Common myeloid progenitor, CD34-positive (primary cell): ENCODE measurements at regions not wholly inside any gene's neighbourhood (a gene's known extent, or its start where the extent isn't known, plus 50 kb on each side); places are given as distances from the start of the nearest gene placed in this dataset.

Experiments
- CTCF ChIA-PET: fragments of 350-600 bp; sonication (Branson Sonifier 250); formaldehyde crosslinking; loops from one replicate; lab custom pipeline; 2021; ENCODE audit warnings: antibody characterized with exemption; lab: Charles Lee
- POLR2A ChIA-PET: fragments of 350-600 bp; sonication (Branson Sonifier 250); formaldehyde crosslinking; loops from one replicate; lab custom pipeline; 2021; ENCODE audit warnings: antibody characterized with exemption; lab: Charles Lee
- DNase-seq, 3 donors: peaks; one replicate each; pipeline versions ENCODE4 v3.0.0 to v3.0.0-alpha.2; 2013
- H3K27ac ChIP-seq, 2 experiments: 1 replicate in 1 of 2; 2 replicates in 1 of 2; pipeline ENCODE4 v1.7.0; 2013; ENCODE audit warnings: inconsistent platforms in 2 of 2, low read length in 2 of 2, mild to moderate bottlenecking in 2 of 2, low read depth in 1 of 2, moderate library complexity in 1 of 2; ENCODE audit not compliant: severe bottlenecking in 2 of 2, insufficient read depth in 1 of 2, poor library complexity in 1 of 2
- H3K27me3 ChIP-seq, 5 experiments: replicated peaks in 2 of 5; 1 replicate in 3 of 5; 2 replicates in 2 of 5; pipeline versions ENCODE4 v1.6.1 to v1.7.0; 2013; ENCODE audit warnings: low read length in 4 of 5, mild to moderate bottlenecking in 2 of 5, moderate library complexity in 2 of 5, inconsistent platforms in 1 of 5; ENCODE audit not compliant: insufficient read depth in 5 of 5, control insufficient read depth in 4 of 5
- H3K36me3 ChIP-seq, 4 experiments: 1 replicate in 2 of 4; 2 replicates in 2 of 4; pipeline versions ENCODE4 v1.6.1 to v1.7.0; 2013; ENCODE audit warnings: low read length in 3 of 4, control low read depth in 1 of 4, mild to moderate bottlenecking in 1 of 4; ENCODE audit not compliant: control insufficient read depth in 4 of 4, insufficient read depth in 4 of 4
- H3K4me1 ChIP-seq, 4 experiments: 1 replicate in 3 of 4; 2 replicates in 1 of 4; pipeline versions ENCODE4 v1.6.1 to v1.7.1; 2013; ENCODE audit warnings: low read length in 3 of 4, mild to moderate bottlenecking in 3 of 4, control low read depth in 1 of 4, inconsistent platforms in 1 of 4, moderate library complexity in 1 of 4; ENCODE audit not compliant: control insufficient read depth in 4 of 4, insufficient read depth in 4 of 4; ENCODE audit errors: control extremely low read depth in 1 of 4
- H3K4me3 ChIP-seq, 7 experiments: 1 replicate in 4 of 7; 2 replicates in 3 of 7; pipeline versions ENCODE4 v1.5.1 to v1.7.0; 2013; ENCODE audit warnings: mild to moderate bottlenecking in 7 of 7, low read length in 6 of 7, moderate library complexity in 6 of 7, inconsistent platforms in 2 of 7, low read depth in 2 of 7, control low read depth in 1 of 7; ENCODE audit not compliant: insufficient read depth in 4 of 7, control insufficient read depth in 1 of 7; ENCODE audit errors: extremely low read depth in 1 of 7
- H3K9me3 ChIP-seq, 5 experiments: 1 replicate in 4 of 5; 2 replicates in 1 of 5; pipeline versions ENCODE4 v1.6.1 to v1.7.1; 2013; ENCODE audit warnings: low read length in 4 of 5, mild to moderate bottlenecking in 2 of 5, inconsistent platforms in 1 of 5, low read depth in 1 of 5, moderate library complexity in 1 of 5; ENCODE audit not compliant: control insufficient read depth in 4 of 5, insufficient read depth in 2 of 5; ENCODE audit errors: control extremely low read depth in 1 of 5
- WGBS: methylation state at CpG from one replicate; pipeline ENCODE4 v1.1.5; 2013; ENCODE audit not compliant: insufficient coverage; 5-methylcytosine and 5-hydroxymethylcytosine counted together

DNA sequence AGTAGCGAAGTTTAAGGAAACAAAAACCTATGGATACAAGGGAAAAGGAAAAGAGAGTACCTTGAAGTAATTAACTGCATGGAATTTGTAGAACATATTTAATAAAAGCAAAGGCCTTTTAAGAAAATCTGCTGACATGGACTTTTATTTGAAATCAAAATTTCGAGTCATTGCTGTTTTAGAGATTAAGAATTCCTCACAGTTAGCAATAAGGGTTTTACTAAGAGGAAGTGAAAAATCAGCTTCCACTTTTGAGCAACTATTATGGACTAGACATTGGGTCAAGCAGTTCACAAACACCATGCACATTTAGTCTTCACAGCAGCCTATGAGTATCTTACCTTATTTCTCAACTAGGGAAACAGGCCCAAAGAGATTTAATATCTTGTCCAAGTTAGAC lies 876.3 kb downstream of the BCL11A start:
- POLR2A ChIA-PET, result no interaction called here
- no CpG with 5 or more reads among the region's 2 CpGs for WGBS
- Histone ChIP-seq H3K4me3 (no peak overlapping the region), H3K36me3 (no peaks in the 10 kb centered on the region), H3K4me1 (no peaks in the 10 kb centered on the region), H3K9me3 (peaks cover 0 to 6% (median 0%) of the 10 kb centered on the region in 5 experiments), H3K27me3 (no peaks in the 10 kb centered on the region), H3K27ac (no peak overlapping the region)
- peak in 1 of 3 donors; percentile 3 for DNase-seq
- CTCF ChIA-PET, result no interaction called here

GRCh38 chr2:59674100-59674499 lies 879.4 kb downstream of the BCL11A start:
- WGBS, result 100% methylated on average over 1 of the region's 1 CpG
- H3K9me3 ChIP-seq, result no peaks in the 10 kb centered on the region
- H3K36me3 ChIP-seq, result no peaks in the 10 kb centered on the region
- H3K27ac ChIP-seq, result no peak overlapping the region
- POLR2A ChIA-PET, result no interaction called here
- H3K4me3 ChIP-seq, result no peak overlapping the region
- DNase-seq, result no peak
- CTCF ChIA-PET, result no interaction called here
- H3K4me1 ChIP-seq, result no peaks in the 10 kb centered on the region
- H3K27me3 ChIP-seq, result no peaks in the 10 kb centered on the region

DNA sequence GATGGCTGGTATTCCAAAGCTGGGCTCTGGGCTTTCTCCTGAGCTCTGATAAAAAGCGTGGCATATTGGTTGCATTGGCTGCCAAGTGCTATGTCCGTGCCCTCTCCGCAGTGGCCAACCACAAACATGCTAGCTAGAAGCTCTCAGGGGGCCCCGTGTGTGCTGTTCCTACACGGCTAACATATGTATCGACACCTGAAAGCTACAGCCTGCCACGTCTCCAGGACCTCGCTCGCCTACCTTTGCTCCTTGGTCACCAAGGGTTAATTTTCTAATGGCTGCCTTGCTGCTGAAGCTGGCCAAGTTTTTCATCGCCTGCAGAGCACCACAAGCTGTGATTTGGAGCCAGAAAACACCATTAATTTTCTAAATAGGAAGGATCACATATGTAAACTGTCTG lies 888.4 kb downstream of the BCL11A start:
- WGBS, result 96% methylated on average over 9 of the region's 10 CpGs
- H3K4me3 ChIP-seq, result no peak overlapping the region
- H3K27ac ChIP-seq, result no peak overlapping the region
- no peaks in the 10 kb centered on the region for H3K4me1 ChIP-seq
- H3K36me3 ChIP-seq, result no peaks in the 10 kb centered on the region
- H3K9me3 ChIP-seq, result no peaks in the 10 kb centered on the region
- ChIA-PET CTCF (no interaction called here), POLR2A (interaction anchor here (0.6 kb wide), 1 partner anchor 12 kb away, joined by 3 read pairs; no protein-coding TSS in a partner anchor)
- no peak for DNase-seq
- H3K27me3 ChIP-seq, result no peaks in the 10 kb centered on the region

GRCh38 chr2:59662127-59662861 lies 891.2 kb downstream of the BCL11A start:
- no peaks in the 10 kb centered on the region for H3K36me3 ChIP-seq
- no peaks in the 10 kb centered on the region for H3K4me1 ChIP-seq
- H3K27ac ChIP-seq, result no peak overlapping the region
- no peak for DNase-seq
- 96% methylated on average over 4 of the region's 11 CpGs for WGBS
- no peak overlapping the region for H3K4me3 ChIP-seq
- H3K27me3 ChIP-seq, result no peaks in the 10 kb centered on the region
- ChIA-PET POLR2A (no interaction called here), CTCF (no interaction called here)
- H3K9me3 ChIP-seq, result no peaks in the 10 kb centered on the region

GRCh38 chr2:59660262-59660661 lies 893.2 kb downstream of the BCL11A start:
- POLR2A ChIA-PET, result no interaction called here
- 83% methylated on average over 1 of the region's 4 CpGs for WGBS
- no peak overlapping the region for H3K27ac ChIP-seq
- H3K4me3 ChIP-seq, result no peak overlapping the region
- no peak for DNase-seq
- H3K9me3 ChIP-seq, result no peaks in the 10 kb centered on the region
- CTCF ChIA-PET, result interaction anchor here (1.1 kb wide), 1 partner anchor 10 kb away, joined by 4 read pairs; no protein-coding TSS in a partner anchor
- no peaks in the 10 kb centered on the region for H3K27me3 ChIP-seq
- no peaks in the 10 kb centered on the region for H3K4me1 ChIP-seq
- H3K36me3 ChIP-seq, result no peaks in the 10 kb centered on the region

DNA sequence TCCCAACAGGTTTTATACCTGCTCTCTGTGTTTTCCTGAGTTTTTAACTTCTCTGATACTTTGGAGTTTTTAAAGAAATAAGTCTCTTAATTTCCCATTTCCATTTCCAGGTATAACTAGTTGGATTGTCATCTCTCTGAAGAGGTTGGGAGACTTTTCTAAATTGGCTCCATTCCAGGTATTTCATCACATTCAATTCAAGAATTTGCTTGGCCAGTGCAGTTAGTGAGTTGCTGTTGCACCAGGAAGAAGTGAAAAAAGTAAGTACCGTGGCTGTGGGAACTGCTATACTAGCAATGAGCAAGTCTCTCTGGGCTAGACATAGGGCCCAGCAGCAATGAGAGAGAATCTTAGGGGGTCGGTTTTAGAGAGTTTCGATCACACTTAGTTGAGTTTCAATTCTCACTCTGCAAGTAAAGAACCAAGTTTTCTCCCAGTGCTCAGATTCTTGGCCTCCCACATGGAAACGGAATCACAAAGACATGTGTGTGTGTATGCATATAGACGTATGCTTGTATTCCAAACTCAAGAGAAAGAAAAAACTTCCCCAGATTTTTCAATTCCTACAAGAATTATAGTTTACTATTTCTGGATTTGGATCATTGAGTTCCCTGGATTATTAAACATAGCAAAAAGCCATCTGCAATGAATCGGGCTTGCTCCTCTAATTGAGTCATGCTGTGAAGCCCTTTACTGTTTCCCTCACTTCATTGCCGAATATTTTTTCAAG lies 894.4 kb downstream of the BCL11A start:
- H3K4me1 ChIP-seq, result no peaks in the 10 kb centered on the region
- H3K4me3 ChIP-seq, result no peak overlapping the region
- DNase-seq, result no peak
- no peaks in the 10 kb centered on the region for H3K36me3 ChIP-seq
- ChIA-PET POLR2A (no interaction called here), CTCF (no interaction called here)
- H3K9me3 ChIP-seq, result no peaks in the 10 kb centered on the region
- no peaks in the 10 kb centered on the region for H3K27me3 ChIP-seq
- H3K27ac ChIP-seq, result no peak overlapping the region
- WGBS, result 62% methylated on average over 2 of the region's 7 CpGs

- no peaks in the 10 kb centered on the region for H3K9me3 ChIP-seq
- no peaks in the 10 kb centered on the region for H3K27me3 ChIP-seq
- H3K36me3 ChIP-seq, result no peaks in the 10 kb centered on the region
- CTCF ChIA-PET, result no interaction called here
- POLR2A ChIA-PET, result no interaction called here
- WGBS, result 100% methylated on average over 5 of the region's 9 CpGs
- no peaks in the 10 kb centered on the region for H3K4me1 ChIP-seq
- DNase-seq, result no peak
- H3K27ac ChIP-seq, result no peak overlapping the region
- no peak overlapping the region for H3K4me3 ChIP-seq
Observed at GRCh38 chr2:59655809-59656208, 897.6 kb downstream of the BCL11A start.
